Embryonic facial prominence (tissue), 1 donor: ENCODE measurements at regions not wholly inside any gene's neighbourhood (a gene's known extent, or its start where the extent isn't known, plus 50 kb on each side); places are given as distances from the start of the nearest gene placed in this dataset.

ENCODE experiments used
- DNase-seq: peaks from one replicate; pipeline ENCODE4 v3.0.0-alpha.2; 2016; ENCODE audit errors: extremely low spot score

GRCh38 chr6:7664003-7664402, 61.9 kb upstream of the BMP6 start:
- DNase-seq: no peak

GRCh38 chr6:7668936-7669335, 57.0 kb upstream of the BMP6 start:
- DNase-seq: no peak

DNA sequence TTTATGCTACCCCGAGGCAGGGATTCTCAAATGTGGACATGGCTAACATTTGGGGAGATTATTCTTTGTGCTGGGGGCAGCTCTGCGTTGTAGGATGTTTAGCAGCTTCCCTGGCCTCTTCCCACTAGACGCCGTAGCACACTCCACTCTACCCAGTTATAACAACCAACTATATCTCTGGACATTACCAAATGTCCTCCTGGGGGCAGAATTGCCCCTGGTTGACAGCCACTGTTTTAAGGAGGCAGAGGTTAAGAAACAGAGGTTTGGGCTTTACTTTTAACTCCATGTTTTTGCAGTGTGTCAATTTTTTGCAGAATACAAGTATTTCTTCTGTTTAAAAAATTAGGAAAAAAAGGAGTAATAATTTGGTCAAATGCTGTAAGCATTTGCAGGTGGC, 56.2 kb upstream of the BMP6 start:
- no peak for DNase-seq

- DNase-seq: no peak
These were observed 54.8 kb upstream of the BMP6 start for GRCh38 chr6:7671076-7671475.

DNA sequence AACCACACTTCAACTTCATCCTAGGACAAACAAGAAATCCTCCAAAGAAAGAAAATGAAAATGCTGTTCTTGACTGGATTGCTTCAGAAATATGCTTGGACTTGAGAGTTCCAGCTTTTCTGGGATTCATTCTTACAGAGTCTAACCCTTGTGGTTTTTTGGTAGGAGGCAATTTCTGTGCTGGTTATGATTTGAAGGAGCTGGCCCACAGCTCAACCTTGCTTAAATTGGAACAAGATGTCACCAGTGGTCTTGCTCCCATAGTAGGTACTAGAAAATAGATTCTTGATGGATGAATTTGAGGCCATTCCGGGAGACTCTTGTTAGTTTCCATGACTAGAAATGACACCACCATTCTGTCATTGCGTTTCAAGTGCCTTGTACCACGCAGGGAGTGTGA, 54.3 kb upstream of the BMP6 start:
- DNase-seq: peak; percentile 52

- DNase-seq: peak; percentile 44
These were observed 53.5 kb upstream of the BMP6 start for GRCh38 chr6:7672066-7673062.

DNA sequence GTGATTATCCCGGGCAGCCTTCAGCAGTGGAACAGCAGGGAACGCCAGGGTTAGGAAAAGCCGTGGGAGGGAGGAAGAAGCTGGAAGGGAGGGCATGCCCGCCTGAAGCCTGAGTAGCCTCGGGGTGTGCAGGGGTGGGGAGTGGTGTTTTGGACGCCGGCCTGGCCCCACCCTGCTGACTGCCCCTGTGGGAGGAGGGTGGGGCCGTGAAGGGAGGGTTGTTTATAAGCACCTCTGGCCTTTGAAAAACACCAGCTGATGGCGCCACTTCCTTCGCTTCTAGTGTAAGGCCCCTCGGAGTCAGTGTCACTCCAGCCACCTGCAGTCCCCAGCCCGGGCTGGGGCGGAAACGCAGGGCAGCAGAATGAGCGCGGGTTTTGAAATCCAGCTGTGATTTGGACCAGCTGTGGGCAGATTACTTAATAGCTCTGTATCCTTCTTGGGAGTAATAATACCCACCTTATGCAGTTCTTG, 52.8 kb upstream of the BMP6 start:
- no peak for DNase-seq

DNA sequence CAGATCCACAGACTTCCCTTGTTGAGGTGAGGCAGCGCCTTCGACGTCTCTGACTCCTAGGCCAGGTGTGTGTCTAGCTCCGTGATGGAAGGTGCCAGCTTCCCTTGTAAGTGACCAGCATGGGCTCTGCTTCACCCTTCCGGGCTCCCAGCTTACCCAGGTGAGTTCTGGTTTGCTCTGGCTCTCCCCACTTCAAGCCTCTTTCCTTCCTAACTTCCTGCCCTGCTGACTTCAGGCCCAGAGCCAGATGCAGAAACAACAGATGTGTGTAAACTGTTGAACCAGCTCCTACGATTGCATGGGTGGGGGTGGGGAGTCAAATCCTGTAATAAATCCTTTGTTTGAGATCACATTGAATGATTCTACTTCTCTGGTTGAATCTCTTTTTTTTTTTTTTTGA, 51.6 kb upstream of the BMP6 start:
- no peak for DNase-seq

- DNase-seq: no peak
These were observed 50.5 kb upstream of the BMP6 start for GRCh38 chr6:7675353-7675945.
